ENCODE measurements at regions not wholly inside any gene's neighbourhood (a gene's known extent, or its start where the extent isn't known, plus 50 kb on each side); places are given as distances from the start of the nearest gene placed in this dataset.
"Not testable (repeated sequence)": the region's sequence is repeated elsewhere in the genome, so short reads cannot be mapped to it uniquely, and the experiment has no call there.

GRCh38 chr11:69584160-69584559 lies 56.8 kb upstream of the CCND1 start:
- POLR2A ChIA-PET = no interaction called here
- CTCF ChIA-PET = no interaction called here
- no peak for DNase-seq (ENCODE audit: extremely low spot score)
- no peak for TF ChIP-seq TARDBP (IDR thresholded peaks at IDR 0.05)
- no peak for TF ChIP-seq PKNOX1 (IDR thresholded peaks at IDR 0.05)
- TF ChIP-seq CTBP1 (IDR thresholded peaks at IDR 0.05; ENCODE audit: borderline replicate concordance) = no peak
- TF ChIP-seq ELF4 (IDR thresholded peaks at IDR 0.05) = no peak
- TF ChIP-seq FOXK2 (IDR thresholded peaks at IDR 0.05) = no peak
- no peak for TF ChIP-seq SP1 (IDR thresholded peaks at IDR 0.05)
- TF ChIP-seq L3MBTL2 (conservative IDR thresholded peaks at IDR 0.05) = no peak

- POLR2A ChIA-PET = no interaction called here
- CTCF ChIA-PET = no interaction called here
- no peak for TF ChIP-seq L3MBTL2 (conservative IDR thresholded peaks at IDR 0.05)
- TF ChIP-seq NFRKB (IDR thresholded peaks at IDR 0.05) = no peak
- no peak for TF ChIP-seq FOXA1 (IDR thresholded peaks at IDR 0.05)
- TF ChIP-seq HDGF (IDR thresholded peaks at IDR 0.05; ENCODE audit: borderline replicate concordance) = no peak
- no peak for TF ChIP-seq SP1 (IDR thresholded peaks at IDR 0.05)
- no peak for TF ChIP-seq FOXK2 (IDR thresholded peaks at IDR 0.05)
- no peak for TF ChIP-seq CTBP1 (IDR thresholded peaks at IDR 0.05; ENCODE audit: borderline replicate concordance)
- no peak for TF ChIP-seq SUZ12 (IDR thresholded peaks at IDR 0.05)
- no peak for TF ChIP-seq ELF4 (IDR thresholded peaks at IDR 0.05)
- no peak for TF ChIP-seq TARDBP (IDR thresholded peaks at IDR 0.05)
- TF ChIP-seq PKNOX1 (IDR thresholded peaks at IDR 0.05) = no peak
- no peak for TF ChIP-seq ARNT (IDR thresholded peaks at IDR 0.05)
- no peak for TF ChIP-seq LEF1 (IDR thresholded peaks at IDR 0.05; ENCODE audit: borderline replicate concordance)
- no peak for TF ChIP-seq BHLHE40 (IDR thresholded peaks at IDR 0.05; ENCODE audit: borderline replicate concordance)
- no peak for TF ChIP-seq FOXM1 (IDR thresholded peaks at IDR 0.05; ENCODE audit: borderline replicate concordance)
- DNase-seq (ENCODE audit: extremely low spot score) = no peak
Observed at GRCh38 chr11:69585385-69585784, 55.6 kb upstream of the CCND1 start.

GRCh38 chr11:69587454-69588090 lies 53.4 kb upstream of the CCND1 start:
- ChIA-PET CTCF (no interaction called here), POLR2A (no interaction called here)
- no peak for DNase-seq (ENCODE audit: extremely low spot score)
- TF ChIP-seq LEF1 (IDR thresholded peaks at IDR 0.05; ENCODE audit: borderline replicate concordance) (no peak), BHLHE40 (IDR thresholded peaks at IDR 0.05; ENCODE audit: borderline replicate concordance) (no peak), CTBP1 (IDR thresholded peaks at IDR 0.05; ENCODE audit: borderline replicate concordance) (no peak), HDGF (IDR thresholded peaks at IDR 0.05; ENCODE audit: borderline replicate concordance) (no peak), SUZ12 (IDR thresholded peaks at IDR 0.05) (no peak), FOXA1 (IDR thresholded peaks at IDR 0.05) (no peak), ARNT (IDR thresholded peaks at IDR 0.05) (no peak), NFRKB (IDR thresholded peaks at IDR 0.05) (no peak), FOXK2 (IDR thresholded peaks at IDR 0.05) (no peak), ZNF384 (IDR thresholded peaks at IDR 0.05) (no peak), SP1 (IDR thresholded peaks at IDR 0.05) (no peak), TARDBP (IDR thresholded peaks at IDR 0.05) (no peak), L3MBTL2 (conservative IDR thresholded peaks at IDR 0.05) (no peak), ELF4 (IDR thresholded peaks at IDR 0.05) (no peak), FOXM1 (IDR thresholded peaks at IDR 0.05; ENCODE audit: borderline replicate concordance) (no peak), PKNOX1 (IDR thresholded peaks at IDR 0.05) (no peak)

- ChIA-PET POLR2A (no interaction called here), CTCF (no interaction called here)
- DNase-seq (ENCODE audit: extremely low spot score) = no peak
- TF ChIP-seq FOXK2 (IDR thresholded peaks at IDR 0.05) = no peak
- TF ChIP-seq ARNT (IDR thresholded peaks at IDR 0.05) = no peak
- TF ChIP-seq ZNF384 (IDR thresholded peaks at IDR 0.05) = no peak
- TF ChIP-seq ELF4 (IDR thresholded peaks at IDR 0.05) = no peak
- TF ChIP-seq HDGF (IDR thresholded peaks at IDR 0.05; ENCODE audit: borderline replicate concordance) = no peak
- TF ChIP-seq LEF1 (IDR thresholded peaks at IDR 0.05; ENCODE audit: borderline replicate concordance) = no peak
- TF ChIP-seq SUZ12 (IDR thresholded peaks at IDR 0.05) = no peak
- no peak for TF ChIP-seq TARDBP (IDR thresholded peaks at IDR 0.05)
- TF ChIP-seq PKNOX1 (IDR thresholded peaks at IDR 0.05) = no peak
- TF ChIP-seq CTBP1 (IDR thresholded peaks at IDR 0.05; ENCODE audit: borderline replicate concordance) = no peak
Observed at GRCh38 chr11:69588270-69588669, 52.7 kb upstream of the CCND1 start.

GRCh38 chr11:69590088-69590487 lies 50.9 kb upstream of the CCND1 start:
- CTCF ChIA-PET; DNase-seq (ENCODE audit: extremely low spot score); POLR2A ChIA-PET: not testable (repeated sequence)
